HG03354 (cell line): ENCODE measurements at regions not wholly inside any gene's neighbourhood (a gene's known extent, or its start where the extent isn't known, plus 50 kb on each side); places are given as distances from the start of the nearest gene placed in this dataset.

Source experiments
- ATAC-seq: cut with Tn5 transposase; IDR thresholded peaks from one replicate; pipeline ENCODE4 v1.9.1; 2021; ENCODE audit warnings: mild to moderate bottlenecking; ENCODE audit not compliant: unreplicated experiment, poor library complexity, severe bottlenecking

GRCh38 chr5:107325866-107326265, 344.9 kb downstream of the EFNA5 start:
- ATAC-seq, result no peak

- ATAC-seq, result no peak
Measured at GRCh38 chr5:107324809-107325208, 345.9 kb downstream of the EFNA5 start.

- ATAC-seq, result no peak
Measured at GRCh38 chr5:107324071-107324470, 346.7 kb downstream of the EFNA5 start.

GRCh38 chr5:107323536-107323935, 347.2 kb downstream of the EFNA5 start:
- ATAC-seq, result no peak

GRCh38 chr5:107322936-107323335, 347.8 kb downstream of the EFNA5 start:
- no peak for ATAC-seq

GRCh38 chr5:107321906-107322305, 348.8 kb downstream of the EFNA5 start:
- no peak for ATAC-seq

- no peak for ATAC-seq
Measured at GRCh38 chr5:107320846-107321245, 349.9 kb downstream of the EFNA5 start.

- ATAC-seq, result no peak
Measured at GRCh38 chr5:107320376-107320775, 350.4 kb downstream of the EFNA5 start.

- no peak for ATAC-seq
Measured at GRCh38 chr5:107319901-107320300, 350.8 kb downstream of the EFNA5 start.

GRCh38 chr5:107314330-107314729, 356.4 kb downstream of the EFNA5 start:
- ATAC-seq, result no peak

- ATAC-seq, result no peak
Measured at GRCh38 chr5:107313921-107314320, 356.8 kb downstream of the EFNA5 start.

- ATAC-seq, result no peak
Measured at GRCh38 chr5:107313098-107313497, 357.6 kb downstream of the EFNA5 start.

GRCh38 chr5:107310181-107310580, 360.6 kb downstream of the EFNA5 start:
- ATAC-seq, result no peak

- no peak for ATAC-seq
Measured at GRCh38 chr5:107306594-107306993, 364.1 kb downstream of the EFNA5 start.

GRCh38 chr5:107306002-107306401, 364.7 kb downstream of the EFNA5 start:
- ATAC-seq, result no peak

- no peak for ATAC-seq
Measured at GRCh38 chr5:107304684-107305083, 366.1 kb downstream of the EFNA5 start.

- no peak for ATAC-seq
Measured at GRCh38 chr5:107303171-107303968, 367.4 kb downstream of the EFNA5 start.

GRCh38 chr5:107302441-107302840, 368.3 kb downstream of the EFNA5 start:
- peak; percentile 63 for ATAC-seq

GRCh38 chr5:107301999-107302398, 368.7 kb downstream of the EFNA5 start:
- ATAC-seq, result no peak

GRCh38 chr5:107300721-107301327, 369.9 kb downstream of the EFNA5 start:
- ATAC-seq, result no peak

- ATAC-seq, result no peak
Measured at GRCh38 chr5:107296572-107296971, 374.2 kb downstream of the EFNA5 start.
